GM12875 (cell line): ENCODE measurements at regions not wholly inside any gene's neighbourhood (a gene's known extent, or its start where the extent isn't known, plus 50 kb on each side); places are given as distances from the start of the nearest gene placed in this dataset.

Experiments
- H3K4me3 ChIP-seq: one replicate; pipeline ENCODE4 v1.5.1; 2011; ENCODE audit warnings: low read depth, low read length, control low read depth
- CTCF ChIP-seq: IDR thresholded peaks from 2 replicates; pipeline ENCODE4 v1.5.1; 2011; ENCODE audit warnings: low read depth, mild to moderate bottlenecking, control low read depth, inconsistent platforms, low read length, moderate library complexity, borderline replicate concordance; ENCODE audit not compliant: insufficient read depth

GRCh38 chr4:43341741-43342140 is 449.2 kb downstream of the GRXCR1 start:
- TF ChIP-seq CTCF = no peak
- no peak overlapping the region for H3K4me3 ChIP-seq

- H3K4me3 ChIP-seq = no peak overlapping the region
- TF ChIP-seq CTCF = no peak
These were observed 450.8 kb downstream of the GRXCR1 start for GRCh38 chr4:43343298-43343697.

GRCh38 chr4:43345323-43345925 is 452.9 kb downstream of the GRXCR1 start:
- no peak for TF ChIP-seq CTCF
- H3K4me3 ChIP-seq = no peak overlapping the region

- TF ChIP-seq CTCF = no peak
- H3K4me3 ChIP-seq = no peak overlapping the region
These were observed 456.1 kb downstream of the GRXCR1 start for GRCh38 chr4:43348591-43348990.

- no peak overlapping the region for H3K4me3 ChIP-seq
- TF ChIP-seq CTCF = no peak
These were observed 459.7 kb downstream of the GRXCR1 start for GRCh38 chr4:43351970-43352806.

GRCh38 chr4:43352859-43353258 is 460.3 kb downstream of the GRXCR1 start:
- no peak for TF ChIP-seq CTCF
- H3K4me3 ChIP-seq = no peak overlapping the region

GRCh38 chr4:43353552-43353951 is 461.0 kb downstream of the GRXCR1 start:
- H3K4me3 ChIP-seq = no peak overlapping the region
- TF ChIP-seq CTCF = no peak
